ENCODE measurements at regions not wholly inside any gene's neighbourhood (a gene's known extent, or its start where the extent isn't known, plus 50 kb on each side); places are given as distances from the start of the nearest gene placed in this dataset.

GRCh38 chr2:189374481-189374880, 66.8 kb upstream of the WDR75 start:
- no peak for DNase-seq

- no peak for DNase-seq
Observed at GRCh38 chr2:189375842-189376241, 65.4 kb upstream of the WDR75 start.

GRCh38 chr2:189379287-189379630, 62.0 kb upstream of the WDR75 start:
- DNase-seq: no peak

GRCh38 chr2:189379731-189380261, 61.5 kb upstream of the WDR75 start:
- DNase-seq: no peak

- no peak for DNase-seq
Observed at GRCh38 chr2:189382668-189383067, 58.6 kb upstream of the WDR75 start.

- DNase-seq: no peak
Observed at GRCh38 chr2:189386741-189387140, 54.5 kb upstream of the WDR75 start.

- DNase-seq: no peak
Observed at GRCh38 chr2:189391201-189391600, 50.1 kb upstream of the WDR75 start.
